DND-41 (cell line): ENCODE measurements at regions not wholly inside any gene's neighbourhood (a gene's known extent, or its start where the extent isn't known, plus 50 kb on each side); places are given as distances from the start of the nearest gene placed in this dataset.

Experiments used
- ATAC-seq: fragments of 200-7000 bp; cut with Tn5 transposase; 3 replicates; pipeline ENCODE4 v1.9.1; 2021; ENCODE audit warnings: low read depth; ENCODE audit not compliant: insufficient read depth
- DNase-seq: peaks from one replicate; pipeline ENCODE4 v3.0.0-alpha.2; 2020
- H2AFZ ChIP-seq: 2 replicates; pipeline ENCODE4 v1.6.0; 2012; ENCODE audit warnings: low read depth, low read length
- H3K27ac ChIP-seq: 2 replicates; pipeline ENCODE4 v1.5.1; 2012; ENCODE audit warnings: low read length, inconsistent platforms
- H3K27me3 ChIP-seq: fragments of 200-600 bp; sonication (generic); 2 replicates; pipeline ENCODE4 v1.6.0; 2012; ENCODE audit warnings: low read length, mild to moderate bottlenecking, inconsistent platforms; ENCODE audit not compliant: insufficient read depth, poor library complexity
- H3K36me3 ChIP-seq: 2 replicates; pipeline ENCODE4 v1.5.1; 2012; ENCODE audit warnings: low read length, inconsistent platforms; ENCODE audit not compliant: insufficient read depth
- H3K4me1 ChIP-seq: 2 replicates; pipeline ENCODE4 v1.5.1; 2012; ENCODE audit warnings: mild to moderate bottlenecking, low read length; ENCODE audit not compliant: insufficient read depth
- H3K4me2 ChIP-seq: 2 replicates; pipeline ENCODE4 v1.6.0; 2012; ENCODE audit warnings: mild to moderate bottlenecking, moderate library complexity, low read length, inconsistent platforms; ENCODE audit not compliant: insufficient read depth
- H3K4me3 ChIP-seq, 2 experiments: fragments of 200-600 bp in 1 of 2; shearing (Covaris generic) in 1 of 2; 2 replicates each; pipeline ENCODE4 v1.5.1; 2012 to 2016; ENCODE audit warnings: inconsistent platforms in 2 of 2, low read length in 2 of 2, mild to moderate bottlenecking in 2 of 2, low read depth in 1 of 2, moderate library complexity in 1 of 2
- H3K79me2 ChIP-seq: 2 replicates; pipeline ENCODE4 v1.6.0; 2012; ENCODE audit warnings: low read length, inconsistent platforms; ENCODE audit not compliant: insufficient read depth
- H3K9ac ChIP-seq: 2 replicates; pipeline ENCODE4 v1.6.0; 2012; ENCODE audit warnings: low read depth, mild to moderate bottlenecking, inconsistent platforms, low read length, moderate library complexity
- H3K9me3 ChIP-seq: 2 replicates; pipeline ENCODE4 v1.5.1; 2012; ENCODE audit warnings: low read length, moderate library complexity, mild to moderate bottlenecking, inconsistent platforms; ENCODE audit not compliant: insufficient read depth, severe bottlenecking
- H4K20me1 ChIP-seq: 2 replicates; pipeline ENCODE4 v1.6.0; 2012; ENCODE audit warnings: low read length; ENCODE audit not compliant: insufficient read depth
- CTCF ChIP-seq: IDR thresholded peaks from 2 replicates; pipeline ENCODE4 v1.5.1; 2012; ENCODE audit warnings: borderline replicate concordance, low read length, moderate library complexity, mild to moderate bottlenecking; ENCODE audit not compliant: poor library complexity, severe bottlenecking; ENCODE audit errors: extremely low read depth
- EZH2 ChIP-seq: IDR thresholded peaks from 3 replicates; pipeline ENCODE4 v1.6.1; 2012; ENCODE audit warnings: borderline replicate concordance, low read depth, mild to moderate bottlenecking, moderate library complexity, low read length, inconsistent platforms; ENCODE audit not compliant: severe bottlenecking

GRCh38 chr3:67109651-67110204 lies 111.6 kb downstream of the KBTBD8 start:
- no peaks in the 10 kb centered on the region for H3K4me1 ChIP-seq
- H4K20me1 ChIP-seq = no peaks in the 10 kb centered on the region
- H3K4me2 ChIP-seq = no peak overlapping the region
- H2AFZ ChIP-seq = no peak overlapping the region
- H3K9ac ChIP-seq = no peak overlapping the region
- no peak overlapping the region for H3K4me3 ChIP-seq
- H3K9me3 ChIP-seq = no peaks in the 10 kb centered on the region
- H3K79me2 ChIP-seq = no peaks in the 10 kb centered on the region
- no peaks in the 10 kb centered on the region for H3K36me3 ChIP-seq
- ATAC-seq = no peak
- H3K27ac ChIP-seq = no peak overlapping the region
- no peak for TF ChIP-seq EZH2
- peak; percentile 63 for TF ChIP-seq CTCF
- H3K27me3 ChIP-seq = no peaks in the 10 kb centered on the region
- DNase-seq = no peak

- no peaks in the 10 kb centered on the region for H3K36me3 ChIP-seq
- TF ChIP-seq CTCF (peak; percentile 98), EZH2 (no peak)
- no peaks in the 10 kb centered on the region for H3K79me2 ChIP-seq
- H3K27me3 ChIP-seq = no peaks in the 10 kb centered on the region
- no peaks in the 10 kb centered on the region for H4K20me1 ChIP-seq
- ATAC-seq (peak; percentile 100), DNase-seq (peak; percentile 84)
- H2AFZ ChIP-seq = no peak overlapping the region
- no peak overlapping the region for H3K27ac ChIP-seq
- no peaks in the 10 kb centered on the region for H3K4me1 ChIP-seq
- no peaks in the 10 kb centered on the region for H3K9me3 ChIP-seq
- H3K4me2 ChIP-seq = no peak overlapping the region
- H3K9ac ChIP-seq = no peak overlapping the region
- H3K4me3 ChIP-seq = no peak overlapping the region
Observed at GRCh38 chr3:67113802-67114407, 115.8 kb downstream of the KBTBD8 start.

- DNase-seq (no peak), ATAC-seq (no peak)
- no peaks in the 10 kb centered on the region for H3K27me3 ChIP-seq
- no peaks in the 10 kb centered on the region for H4K20me1 ChIP-seq
- H3K9ac ChIP-seq = no peak overlapping the region
- H3K4me3 ChIP-seq = no peak overlapping the region
- no peaks in the 10 kb centered on the region for H3K4me1 ChIP-seq
- H3K36me3 ChIP-seq = no peaks in the 10 kb centered on the region
- no peak for TF ChIP-seq EZH2
- TF ChIP-seq CTCF = no peak
- H3K27ac ChIP-seq = no peak overlapping the region
- no peaks in the 10 kb centered on the region for H3K9me3 ChIP-seq
- no peak overlapping the region for H3K4me2 ChIP-seq
- H2AFZ ChIP-seq = no peak overlapping the region
- H3K79me2 ChIP-seq = no peaks in the 10 kb centered on the region
Observed at GRCh38 chr3:67118122-67118521, 120.0 kb downstream of the KBTBD8 start.

- no peaks in the 10 kb centered on the region for H3K27me3 ChIP-seq
- no peak overlapping the region for H2AFZ ChIP-seq
- no peak overlapping the region for H3K27ac ChIP-seq
- no peak overlapping the region for H3K4me3 ChIP-seq
- no peaks in the 10 kb centered on the region for H3K79me2 ChIP-seq
- H3K36me3 ChIP-seq = no peaks in the 10 kb centered on the region
- no peak for DNase-seq
- H3K4me2 ChIP-seq = no peak overlapping the region
- H3K9ac ChIP-seq = no peak overlapping the region
- TF ChIP-seq EZH2 (no peak), CTCF (no peak)
- no peak for ATAC-seq
- H3K9me3 ChIP-seq = no peaks in the 10 kb centered on the region
- no peaks in the 10 kb centered on the region for H4K20me1 ChIP-seq
- H3K4me1 ChIP-seq = no peaks in the 10 kb centered on the region
Observed at GRCh38 chr3:67118635-67119034, 120.5 kb downstream of the KBTBD8 start.
